ENCODE measurements at regions not wholly inside any gene's neighbourhood (a gene's known extent, or its start where the extent isn't known, plus 50 kb on each side); places are given as distances from the start of the nearest gene placed in this dataset.

GRCh38 chr1:50262436-50262835, 153.7 kb downstream of the ELAVL4 start:
- no peak for TF ChIP-seq ZNF791 (tag by site-specific recombination; IDR thresholded peaks at IDR 0.05)
- TF ChIP-seq, protein P1, sequence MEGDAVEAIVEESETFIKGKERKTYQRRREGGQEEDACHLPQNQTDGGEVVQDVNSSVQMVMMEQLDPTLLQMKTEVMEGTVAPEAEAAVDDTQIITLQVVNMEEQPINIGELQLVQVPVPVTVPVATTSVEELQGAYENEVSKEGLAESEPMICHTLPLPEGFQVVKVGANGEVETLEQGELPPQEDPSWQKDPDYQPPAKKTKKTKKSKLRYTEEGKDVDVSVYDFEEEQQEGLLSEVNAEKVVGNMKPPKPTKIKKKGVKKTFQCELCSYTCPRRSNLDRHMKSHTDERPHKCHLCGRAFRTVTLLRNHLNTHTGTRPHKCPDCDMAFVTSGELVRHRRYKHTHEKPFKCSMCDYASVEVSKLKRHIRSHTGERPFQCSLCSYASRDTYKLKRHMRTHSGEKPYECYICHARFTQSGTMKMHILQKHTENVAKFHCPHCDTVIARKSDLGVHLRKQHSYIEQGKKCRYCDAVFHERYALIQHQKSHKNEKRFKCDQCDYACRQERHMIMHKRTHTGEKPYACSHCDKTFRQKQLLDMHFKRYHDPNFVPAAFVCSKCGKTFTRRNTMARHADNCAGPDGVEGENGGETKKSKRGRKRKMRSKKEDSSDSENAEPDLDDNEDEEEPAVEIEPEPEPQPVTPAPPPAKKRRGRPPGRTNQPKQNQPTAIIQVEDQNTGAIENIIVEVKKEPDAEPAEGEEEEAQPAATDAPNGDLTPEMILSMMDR (tag by site-specific recombination; IDR thresholded peaks at IDR 0.05), result no peak
- TF ChIP-seq, protein P2, sequence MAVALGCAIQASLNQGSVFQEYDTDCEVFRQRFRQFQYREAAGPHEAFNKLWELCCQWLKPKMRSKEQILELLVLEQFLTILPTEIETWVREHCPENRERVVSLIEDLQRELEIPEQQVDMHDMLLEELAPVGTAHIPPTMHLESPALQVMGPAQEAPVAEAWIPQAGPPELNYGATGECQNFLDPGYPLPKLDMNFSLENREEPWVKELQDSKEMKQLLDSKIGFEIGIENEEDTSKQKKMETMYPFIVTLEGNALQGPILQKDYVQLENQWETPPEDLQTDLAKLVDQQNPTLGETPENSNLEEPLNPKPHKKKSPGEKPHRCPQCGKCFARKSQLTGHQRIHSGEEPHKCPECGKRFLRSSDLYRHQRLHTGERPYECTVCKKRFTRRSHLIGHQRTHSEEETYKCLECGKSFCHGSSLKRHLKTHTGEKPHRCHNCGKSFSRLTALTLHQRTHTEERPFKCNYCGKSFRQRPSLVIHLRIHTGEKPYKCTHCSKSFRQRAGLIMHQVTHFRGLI (tag by site-specific recombination; IDR thresholded peaks at IDR 0.05), result no peak
- TF ChIP-seq ZNF292 (tag by site-specific recombination; IDR thresholded peaks at IDR 0.05; ENCODE audit: borderline replicate concordance, low read depth), result no peak
- no peak for TF ChIP-seq YY1 (tag by site-specific recombination; IDR thresholded peaks at IDR 0.05)
- no peak for TF ChIP-seq TCF7L2 (IDR thresholded peaks at IDR 0.05; ENCODE audit: borderline replicate concordance, low read depth, low read length)
- no peak for TF ChIP-seq SP2 (tag by site-specific recombination; IDR thresholded peaks at IDR 0.05)
- no peak for TF ChIP-seq ZBTB49 (tag by site-specific recombination; IDR thresholded peaks at IDR 0.05; ENCODE audit: low read depth)
- TF ChIP-seq ZSCAN5A (tag by site-specific recombination; IDR thresholded peaks at IDR 0.05), result no peak
- TF ChIP-seq ZNF660 (tag by site-specific recombination; IDR thresholded peaks at IDR 0.05), result no peak
- TF ChIP-seq REST (tag by site-specific recombination; IDR thresholded peaks at IDR 0.05), result no peak
- no peak for TF ChIP-seq SETDB1 (IDR thresholded peaks at IDR 0.05; ENCODE audit: insufficient read length, low read length)
- TF ChIP-seq ZSCAN30 (tag by site-specific recombination; IDR thresholded peaks at IDR 0.05), result no peak
